ENCODE measurements at regions not wholly inside any gene's neighbourhood (a gene's known extent, or its start where the extent isn't known, plus 50 kb on each side); places are given as distances from the start of the nearest gene placed in this dataset.

GRCh38 chr12:61384511-61384910, 875.7 kb upstream of the USP15 start:
- Histone ChIP-seq H3K9ac (ENCODE audit: low read depth, low read length) (no peak overlapping the region), H3K9me3 (ENCODE audit: control insufficient read depth, insufficient read depth, low read length) (peaks cover 11% of the 10 kb centered on the region), H3K36me3 (ENCODE audit: control insufficient read depth, insufficient read depth, low read length) (no peaks in the 10 kb centered on the region), H3K4me3 (ENCODE audit: low read depth, low read length) (no peak overlapping the region), H3K27me3 (ENCODE audit: control insufficient read depth, insufficient read depth, low read length) (no peaks in the 10 kb centered on the region), H3K4me1 (ENCODE audit: control insufficient read depth, insufficient read depth, low read length) (no peaks in the 10 kb centered on the region), H3K27ac (ENCODE audit: low read depth, low read length) (no peak overlapping the region)

DNA sequence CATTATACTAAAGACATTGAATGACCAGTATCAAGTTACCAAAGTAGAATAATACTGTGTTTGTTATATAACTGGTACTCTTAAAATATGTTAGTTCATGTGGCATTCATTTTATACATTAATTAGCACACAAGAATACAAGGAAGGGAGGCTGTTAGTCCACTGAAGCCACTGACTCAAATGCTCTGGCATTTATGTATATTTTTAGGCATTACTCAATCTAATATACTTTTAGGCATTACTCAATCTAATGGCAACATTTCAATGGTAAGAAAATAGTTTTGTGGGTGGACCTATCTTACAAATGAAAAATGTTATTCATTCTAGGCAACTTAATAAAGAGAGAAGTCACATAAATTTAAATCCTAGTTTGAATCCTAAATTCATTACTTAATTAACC, 874.4 kb upstream of the USP15 start:
- Histone ChIP-seq H3K4me3 (ENCODE audit: low read depth, low read length) (no peak overlapping the region), H3K9ac (ENCODE audit: low read depth, low read length) (no peak overlapping the region), H3K9me3 (ENCODE audit: control insufficient read depth, insufficient read depth, low read length) (peaks cover 11% of the 10 kb centered on the region), H3K36me3 (ENCODE audit: control insufficient read depth, insufficient read depth, low read length) (no peaks in the 10 kb centered on the region), H3K27ac (ENCODE audit: low read depth, low read length) (no peak overlapping the region), H3K4me1 (ENCODE audit: control insufficient read depth, insufficient read depth, low read length) (no peaks in the 10 kb centered on the region), H3K27me3 (ENCODE audit: control insufficient read depth, insufficient read depth, low read length) (no peaks in the 10 kb centered on the region)

DNA sequence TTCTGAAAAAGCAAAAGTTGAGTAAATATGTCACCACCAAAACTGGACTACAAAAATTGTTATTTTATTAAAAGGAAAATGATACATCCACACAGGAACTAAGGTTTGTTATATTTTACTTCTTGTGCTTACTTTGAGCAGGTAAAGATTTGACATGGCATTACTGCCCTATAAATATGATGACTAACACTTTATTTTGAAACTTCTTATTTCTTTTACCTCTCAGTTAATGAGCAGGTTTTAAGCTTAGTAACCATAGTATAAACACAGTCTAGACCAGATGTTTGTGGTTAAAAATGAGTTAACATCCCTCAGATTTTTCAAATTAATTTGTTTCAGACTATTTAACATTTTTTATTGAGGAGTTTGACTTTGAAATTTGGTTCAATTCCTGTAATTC, 862.5 kb upstream of the USP15 start:
- Histone ChIP-seq H3K27ac (ENCODE audit: low read depth, low read length) (no peak overlapping the region), H3K9ac (ENCODE audit: low read depth, low read length) (no peak overlapping the region), H3K4me1 (ENCODE audit: control insufficient read depth, insufficient read depth, low read length) (no peaks in the 10 kb centered on the region), H3K27me3 (ENCODE audit: control insufficient read depth, insufficient read depth, low read length) (no peaks in the 10 kb centered on the region), H3K4me3 (ENCODE audit: low read depth, low read length) (no peak overlapping the region), H3K36me3 (ENCODE audit: control insufficient read depth, insufficient read depth, low read length) (no peaks in the 10 kb centered on the region), H3K9me3 (ENCODE audit: control insufficient read depth, insufficient read depth, low read length) (no peaks in the 10 kb centered on the region)

DNA sequence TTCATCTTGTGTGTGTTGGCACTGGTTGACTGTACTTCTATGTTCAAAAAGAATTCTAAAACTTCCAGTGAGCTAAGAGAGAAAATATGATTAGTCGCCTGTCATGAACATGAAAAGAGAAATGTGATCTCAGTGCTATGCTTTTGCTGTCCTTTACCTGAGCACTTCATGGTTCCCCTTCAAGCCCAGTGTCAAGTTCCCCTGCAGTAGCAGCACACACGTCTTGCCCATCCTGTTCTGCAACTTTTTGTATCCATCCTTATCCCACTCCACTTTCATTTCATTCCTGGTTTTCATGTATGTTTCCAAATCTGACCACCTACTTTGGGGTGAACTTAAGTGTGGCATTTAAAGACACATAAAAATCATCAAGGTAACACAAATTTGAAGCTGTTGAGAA, 848.0 kb upstream of the USP15 start:
- Histone ChIP-seq H3K4me3 (ENCODE audit: low read depth, low read length) (no peak overlapping the region), H3K9ac (ENCODE audit: low read depth, low read length) (no peak overlapping the region), H3K36me3 (ENCODE audit: control insufficient read depth, insufficient read depth, low read length) (no peaks in the 10 kb centered on the region), H3K4me1 (ENCODE audit: control insufficient read depth, insufficient read depth, low read length) (peaks cover 6% of the 10 kb centered on the region; the same call in 1 of the 2 replicates), H3K9me3 (ENCODE audit: control insufficient read depth, insufficient read depth, low read length) (no peaks in the 10 kb centered on the region), H3K27ac (ENCODE audit: low read depth, low read length) (no peak overlapping the region), H3K27me3 (ENCODE audit: control insufficient read depth, insufficient read depth, low read length) (no peaks in the 10 kb centered on the region)

- H3K27me3 ChIP-seq (ENCODE audit: control insufficient read depth, insufficient read depth, low read length) = no peaks in the 10 kb centered on the region
- peaks cover 6% of the 10 kb centered on the region; the same call in 1 of the 2 replicates for H3K4me1 ChIP-seq (ENCODE audit: control insufficient read depth, insufficient read depth, low read length)
- no peak overlapping the region for H3K27ac ChIP-seq (ENCODE audit: low read depth, low read length)
- no peak overlapping the region for H3K9ac ChIP-seq (ENCODE audit: low read depth, low read length)
- no peaks in the 10 kb centered on the region for H3K9me3 ChIP-seq (ENCODE audit: control insufficient read depth, insufficient read depth, low read length)
- no peak overlapping the region for H3K4me3 ChIP-seq (ENCODE audit: low read depth, low read length)
- H3K36me3 ChIP-seq (ENCODE audit: control insufficient read depth, insufficient read depth, low read length) = no peaks in the 10 kb centered on the region
Observed at GRCh38 chr12:61414470-61414869, 845.7 kb upstream of the USP15 start.

- Histone ChIP-seq H3K27me3 (ENCODE audit: control insufficient read depth, insufficient read depth, low read length) (no peaks in the 10 kb centered on the region), H3K9me3 (ENCODE audit: control insufficient read depth, insufficient read depth, low read length) (peaks cover 4% of the 10 kb centered on the region), H3K4me3 (ENCODE audit: low read depth, low read length) (no peak overlapping the region), H3K9ac (ENCODE audit: low read depth, low read length) (no peak overlapping the region), H3K27ac (ENCODE audit: low read depth, low read length) (no peak overlapping the region), H3K36me3 (ENCODE audit: control insufficient read depth, insufficient read depth, low read length) (no peaks in the 10 kb centered on the region), H3K4me1 (ENCODE audit: control insufficient read depth, insufficient read depth, low read length) (no peaks in the 10 kb centered on the region)
Observed at GRCh38 chr12:61422786-61423185, 837.4 kb upstream of the USP15 start.

GRCh38 chr12:61452076-61452475, 808.1 kb upstream of the USP15 start:
- Histone ChIP-seq H3K4me1 (ENCODE audit: control insufficient read depth, insufficient read depth, low read length) (no peaks in the 10 kb centered on the region), H3K9ac (ENCODE audit: low read depth, low read length) (no peak overlapping the region), H3K27ac (ENCODE audit: low read depth, low read length) (no peak overlapping the region), H3K36me3 (ENCODE audit: control insufficient read depth, insufficient read depth, low read length) (no peaks in the 10 kb centered on the region), H3K27me3 (ENCODE audit: control insufficient read depth, insufficient read depth, low read length) (no peaks in the 10 kb centered on the region), H3K9me3 (ENCODE audit: control insufficient read depth, insufficient read depth, low read length) (no peaks in the 10 kb centered on the region), H3K4me3 (ENCODE audit: low read depth, low read length) (no peak overlapping the region)

DNA sequence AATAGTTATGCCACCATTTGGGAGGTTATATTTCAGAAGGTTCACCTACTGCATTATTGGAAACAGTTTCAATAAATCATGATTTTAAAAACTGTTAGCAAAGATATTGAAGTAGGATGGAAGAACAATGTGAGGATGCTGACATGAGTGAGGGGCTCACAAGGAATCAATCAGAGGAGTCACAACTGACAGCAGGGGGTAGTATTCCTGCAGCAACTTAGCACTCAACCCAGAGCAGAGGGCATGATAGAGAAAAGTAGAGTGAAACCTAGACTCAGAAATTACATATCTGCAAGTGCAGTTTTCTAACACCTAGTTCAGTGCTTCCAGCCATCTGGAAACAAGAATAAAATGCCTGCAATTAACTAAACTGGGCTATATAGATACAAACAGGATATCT, 772.5 kb upstream of the USP15 start:
- H3K9me3 ChIP-seq (ENCODE audit: control insufficient read depth, insufficient read depth, low read length) = no peaks in the 10 kb centered on the region
- no peaks in the 10 kb centered on the region for H3K4me1 ChIP-seq (ENCODE audit: control insufficient read depth, insufficient read depth, low read length)
- no peaks in the 10 kb centered on the region for H3K27me3 ChIP-seq (ENCODE audit: control insufficient read depth, insufficient read depth, low read length)
- no peak overlapping the region for H3K27ac ChIP-seq (ENCODE audit: low read depth, low read length)
- no peak overlapping the region for H3K4me3 ChIP-seq (ENCODE audit: low read depth, low read length)
- no peak overlapping the region for H3K9ac ChIP-seq (ENCODE audit: low read depth, low read length)
- H3K36me3 ChIP-seq (ENCODE audit: control insufficient read depth, insufficient read depth, low read length) = no peaks in the 10 kb centered on the region

GRCh38 chr12:61490526-61491498, 769.4 kb upstream of the USP15 start:
- Histone ChIP-seq H3K9ac (ENCODE audit: low read depth, low read length) (no peak overlapping the region), H3K27ac (ENCODE audit: low read depth, low read length) (no peak overlapping the region), H3K9me3 (ENCODE audit: control insufficient read depth, insufficient read depth, low read length) (no peaks in the 10 kb centered on the region), H3K27me3 (ENCODE audit: control insufficient read depth, insufficient read depth, low read length) (no peaks in the 10 kb centered on the region), H3K36me3 (ENCODE audit: control insufficient read depth, insufficient read depth, low read length) (no peaks in the 10 kb centered on the region), H3K4me3 (ENCODE audit: low read depth, low read length) (no peak overlapping the region), H3K4me1 (ENCODE audit: control insufficient read depth, insufficient read depth, low read length) (no peaks in the 10 kb centered on the region)

DNA sequence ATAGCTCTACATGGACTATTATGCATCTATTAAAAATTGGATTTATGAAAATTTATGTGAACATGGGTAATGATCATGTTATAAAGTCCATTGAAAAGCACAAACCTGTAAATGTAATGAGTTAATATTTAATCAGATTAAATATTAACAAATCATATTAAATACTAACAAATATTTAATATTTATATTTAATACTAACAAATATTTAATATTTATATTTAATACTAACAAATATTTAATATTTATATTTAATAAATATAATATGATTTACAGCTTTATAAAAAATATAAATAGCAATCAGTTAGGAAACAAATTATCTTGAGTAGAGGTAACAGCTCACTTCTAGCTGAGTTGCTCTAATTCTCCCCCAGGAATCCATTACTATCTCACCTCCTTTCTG, 758.0 kb upstream of the USP15 start:
- Histone ChIP-seq H3K27ac (ENCODE audit: low read depth, low read length) (no peak overlapping the region), H3K4me3 (ENCODE audit: low read depth, low read length) (no peak overlapping the region), H3K4me1 (ENCODE audit: control insufficient read depth, insufficient read depth, low read length) (peaks cover 31% of the 10 kb centered on the region), H3K36me3 (ENCODE audit: control insufficient read depth, insufficient read depth, low read length) (no peaks in the 10 kb centered on the region), H3K9ac (ENCODE audit: low read depth, low read length) (no peak overlapping the region), H3K9me3 (ENCODE audit: control insufficient read depth, insufficient read depth, low read length) (peaks cover 11% of the 10 kb centered on the region; the same call in 1 of the 2 replicates), H3K27me3 (ENCODE audit: control insufficient read depth, insufficient read depth, low read length) (no peaks in the 10 kb centered on the region)

DNA sequence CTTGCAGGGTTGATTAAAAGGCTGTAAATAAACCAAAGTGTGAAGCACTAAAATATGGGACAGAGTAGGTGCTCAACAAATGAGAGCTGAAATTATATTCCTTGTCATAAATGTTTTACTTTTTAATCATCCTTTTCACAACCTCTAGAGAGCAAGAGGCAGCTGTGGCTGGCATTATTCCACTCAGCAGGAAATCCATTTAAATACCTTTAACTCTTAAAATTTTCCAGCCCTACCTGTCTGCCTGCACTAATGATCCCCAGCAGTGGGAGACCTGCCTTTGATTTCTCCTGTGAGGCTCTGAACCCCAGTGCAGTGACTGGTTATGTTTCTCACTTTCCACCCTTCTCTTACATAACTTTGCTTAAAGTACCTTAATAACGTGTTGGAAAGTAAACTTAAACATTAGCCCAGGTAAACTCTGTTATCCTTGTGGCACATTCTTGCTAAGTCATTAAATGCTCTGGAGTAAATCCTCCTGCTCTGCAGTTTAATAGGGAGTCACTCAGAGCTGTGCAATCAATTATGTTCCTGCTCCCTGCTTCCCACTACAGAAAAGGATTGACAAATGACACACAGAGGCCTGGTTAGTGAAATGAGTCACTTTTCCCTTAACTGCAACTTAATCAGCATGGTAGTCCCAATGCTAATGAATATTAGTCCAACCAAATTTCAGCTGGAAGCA, 755.7 kb upstream of the USP15 start:
- H3K36me3 ChIP-seq (ENCODE audit: control insufficient read depth, insufficient read depth, low read length) = no peaks in the 10 kb centered on the region
- peak overlapping the region; percentile 22; the same call in 1 of the 2 replicates for H3K4me3 ChIP-seq (ENCODE audit: low read depth, low read length)
- peaks cover 31% of the 10 kb centered on the region for H3K4me1 ChIP-seq (ENCODE audit: control insufficient read depth, insufficient read depth, low read length)
- no peaks in the 10 kb centered on the region for H3K27me3 ChIP-seq (ENCODE audit: control insufficient read depth, insufficient read depth, low read length)
- H3K9me3 ChIP-seq (ENCODE audit: control insufficient read depth, insufficient read depth, low read length) = peaks cover 11% of the 10 kb centered on the region; the same call in 1 of the 2 replicates
- no peak overlapping the region for H3K9ac ChIP-seq (ENCODE audit: low read depth, low read length)
- peak overlapping the region; percentile 80 for H3K27ac ChIP-seq (ENCODE audit: low read depth, low read length)
